ENCODE measurements at regions not wholly inside any gene's neighbourhood (a gene's known extent, or its start where the extent isn't known, plus 50 kb on each side); places are given as distances from the start of the nearest gene placed in this dataset.

DNA sequence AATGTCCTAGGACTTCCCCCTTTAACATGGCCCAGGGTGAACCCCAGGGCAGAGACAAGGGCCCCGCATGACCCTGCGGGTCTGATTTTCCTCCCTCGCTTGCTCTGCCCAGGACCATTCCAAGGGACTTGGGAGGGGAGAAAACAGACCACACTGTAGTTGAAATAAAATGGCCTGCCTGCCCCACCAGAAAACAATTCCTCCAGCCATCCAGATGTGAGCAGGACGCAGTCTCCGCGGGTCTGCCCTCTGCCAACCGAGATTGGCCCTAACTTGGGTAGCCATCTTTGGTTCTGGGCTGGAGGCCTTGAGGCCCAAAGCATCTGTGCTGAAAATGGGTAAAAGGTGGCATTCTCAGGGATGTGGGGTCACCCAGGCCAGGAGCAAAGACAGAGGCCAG lies 75.5 kb downstream of the RFLNA start:
- TF ChIP-seq, protein P1, sequence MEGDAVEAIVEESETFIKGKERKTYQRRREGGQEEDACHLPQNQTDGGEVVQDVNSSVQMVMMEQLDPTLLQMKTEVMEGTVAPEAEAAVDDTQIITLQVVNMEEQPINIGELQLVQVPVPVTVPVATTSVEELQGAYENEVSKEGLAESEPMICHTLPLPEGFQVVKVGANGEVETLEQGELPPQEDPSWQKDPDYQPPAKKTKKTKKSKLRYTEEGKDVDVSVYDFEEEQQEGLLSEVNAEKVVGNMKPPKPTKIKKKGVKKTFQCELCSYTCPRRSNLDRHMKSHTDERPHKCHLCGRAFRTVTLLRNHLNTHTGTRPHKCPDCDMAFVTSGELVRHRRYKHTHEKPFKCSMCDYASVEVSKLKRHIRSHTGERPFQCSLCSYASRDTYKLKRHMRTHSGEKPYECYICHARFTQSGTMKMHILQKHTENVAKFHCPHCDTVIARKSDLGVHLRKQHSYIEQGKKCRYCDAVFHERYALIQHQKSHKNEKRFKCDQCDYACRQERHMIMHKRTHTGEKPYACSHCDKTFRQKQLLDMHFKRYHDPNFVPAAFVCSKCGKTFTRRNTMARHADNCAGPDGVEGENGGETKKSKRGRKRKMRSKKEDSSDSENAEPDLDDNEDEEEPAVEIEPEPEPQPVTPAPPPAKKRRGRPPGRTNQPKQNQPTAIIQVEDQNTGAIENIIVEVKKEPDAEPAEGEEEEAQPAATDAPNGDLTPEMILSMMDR (IDR thresholded peaks at IDR 0.05): no peak
- TF ChIP-seq POLR2A (IDR thresholded peaks at IDR 0.05): no peak
